Keratinocyte (primary cell): ENCODE measurements at regions not wholly inside any gene's neighbourhood (a gene's known extent, or its start where the extent isn't known, plus 50 kb on each side); places are given as distances from the start of the nearest gene placed in this dataset.
"Not testable (repeated sequence)": the region's sequence is repeated elsewhere in the genome, so short reads cannot be mapped to it uniquely, and the experiment has no call there.

Source experiments
- DNase-seq: peaks from one replicate; pipeline ENCODE4 v3.0.0-alpha.2; 2011; ENCODE audit warnings: low read depth, missing footprints, low spot score
- FAIRE-seq: peaks from 2 replicates; lab custom pipeline; 2011; peaks lifted over from hg19 to GRCh38; lab: Jason Lieb, UNC
- H2AFZ ChIP-seq: 2 replicates; pipeline ENCODE4 v1.6.0; 2012; ENCODE audit warnings: low read length, control low read depth, inconsistent platforms; ENCODE audit not compliant: control insufficient read depth
- H3K27ac ChIP-seq: 2 replicates; pipeline ENCODE4 v1.5.1; 2011; ENCODE audit warnings: low read length; ENCODE audit not compliant: control insufficient read depth, insufficient read depth
- H3K27me3 ChIP-seq: 3 replicates; pipeline ENCODE4 v1.6.0; 2011; ENCODE audit warnings: low read length; ENCODE audit not compliant: control insufficient read depth, insufficient read depth; ENCODE audit errors: extremely low read depth
- H3K36me3 ChIP-seq, 2 experiments: 2 replicates in 1 of 2; 3 replicates in 1 of 2; pipeline ENCODE4 v1.5.1; 2011; ENCODE audit warnings: low read length in 2 of 2, mild to moderate bottlenecking in 1 of 2; ENCODE audit not compliant: control insufficient read depth in 2 of 2, insufficient read depth in 2 of 2; ENCODE audit errors: extremely low read depth in 1 of 2
- H3K4me1 ChIP-seq: 3 replicates; pipeline ENCODE4 v1.5.1; 2011; ENCODE audit warnings: low read length; ENCODE audit not compliant: control insufficient read depth, insufficient read depth; ENCODE audit errors: extremely low read depth
- H3K4me2 ChIP-seq: 3 replicates; pipeline ENCODE4 v1.6.0; 2011; ENCODE audit warnings: low read depth, low read length; ENCODE audit not compliant: control insufficient read depth, insufficient read depth; ENCODE audit errors: extremely low read depth
- H3K4me3 ChIP-seq, 3 experiments: fragments of 200-600 bp in 1 of 3; sonication (generic) in 1 of 3; 2 replicates in 2 of 3; 3 replicates in 1 of 3; pipeline ENCODE4 v1.5.1; 2011 to 2016; ENCODE audit warnings: low read length in 3 of 3, mild to moderate bottlenecking in 3 of 3, control low read depth in 2 of 3, inconsistent platforms in 1 of 3, low read depth in 1 of 3, mixed read lengths in 1 of 3, mixed run types in 1 of 3, moderate library complexity in 1 of 3; ENCODE audit not compliant: control insufficient read depth in 2 of 3, insufficient read depth in 2 of 3; ENCODE audit errors: extremely low read depth in 1 of 3
- H3K79me2 ChIP-seq: 2 replicates; pipeline ENCODE4 v1.6.0; 2012; ENCODE audit warnings: low read length; ENCODE audit not compliant: control insufficient read depth, insufficient read depth
- H3K9ac ChIP-seq: 3 replicates; pipeline ENCODE4 v1.6.0; 2011; ENCODE audit warnings: low read length; ENCODE audit not compliant: control insufficient read depth, insufficient read depth; ENCODE audit errors: extremely low read depth
- H3K9me1 ChIP-seq: 3 replicates; pipeline ENCODE4 v1.6.0; 2011; ENCODE audit warnings: low read length; ENCODE audit not compliant: control insufficient read depth, insufficient read depth; ENCODE audit errors: extremely low read depth
- H3K9me3 ChIP-seq: 2 replicates; pipeline ENCODE4 v1.5.1; 2012; ENCODE audit warnings: low read depth, low read length; ENCODE audit not compliant: control insufficient read depth
- H4K20me1 ChIP-seq: 3 replicates; pipeline ENCODE4 v1.6.0; 2011; ENCODE audit warnings: low read length; ENCODE audit not compliant: control insufficient read depth, insufficient read depth; ENCODE audit errors: extremely low read depth
- CTCF ChIP-seq, 3 experiments: IDR thresholded peaks in 1 of 3; conservative IDR thresholded peaks in 1 of 3; optimal IDR thresholded peaks in 1 of 3; 2 replicates in 2 of 3; 3 replicates in 1 of 3; pipeline versions ENCODE3 to v1.5.1; 2011; ENCODE audit warnings: low read length in 3 of 3, mild to moderate bottlenecking in 3 of 3, moderate library complexity in 2 of 3, control low read depth in 1 of 3, inconsistent platforms in 1 of 3; ENCODE audit not compliant: insufficient read depth in 2 of 3; ENCODE audit errors: extremely low read depth in 1 of 3
- EZH2 ChIP-seq: IDR thresholded peaks from one replicate; pipeline ENCODE4 v1.6.1; 2012; ENCODE audit warnings: inconsistent platforms, mild to moderate bottlenecking, low read length, moderate library complexity
- dilution Hi-C: fragments of 300-500 bp; cut with MboI; formaldehyde crosslinking; loops from one replicate; pipeline ENCODE4 v1.7.0; 2020; ENCODE audit warnings: low sequenced_read_pairs; ENCODE audit not compliant: extremely low pct_ligation_motif_present

DNA sequence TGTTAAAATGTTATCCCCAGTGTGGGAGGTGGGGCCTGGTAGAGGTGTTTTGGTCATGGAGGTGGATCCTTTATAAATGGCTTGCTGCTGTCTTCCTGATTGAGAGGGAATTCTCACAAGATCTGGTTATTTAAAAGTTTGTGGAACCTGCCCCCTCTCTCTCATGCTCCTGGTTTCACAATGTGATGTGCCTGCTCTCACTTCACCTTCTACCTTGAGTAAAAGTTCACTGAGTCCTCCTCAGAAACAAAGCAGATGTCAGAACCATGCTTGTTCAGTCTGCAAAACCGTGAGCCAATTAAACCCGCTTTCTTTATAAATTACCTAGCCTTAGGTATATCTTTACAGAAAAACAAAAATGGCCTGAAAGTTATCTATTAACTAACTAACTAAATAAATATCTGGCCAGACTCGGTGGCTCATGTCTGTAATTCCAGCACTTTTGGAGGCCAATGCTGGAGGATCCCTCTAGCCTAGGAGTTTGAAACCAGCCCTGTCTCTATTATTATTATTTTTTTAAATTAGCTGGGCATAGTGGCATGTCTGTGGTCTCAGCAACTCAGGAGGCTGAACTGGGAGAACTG is 1067.4 kb downstream of the CDH9 start:
- no peak overlapping the region for H3K27ac ChIP-seq
- no peaks in the 10 kb centered on the region for H4K20me1 ChIP-seq
- dilution Hi-C loops, result no loop called here
- H3K9me3 ChIP-seq, result no peaks in the 10 kb centered on the region
- H3K4me2 ChIP-seq, result no peak overlapping the region
- DNase-seq (no peak), FAIRE-seq (no peak)
- H3K79me2 ChIP-seq, result no peaks in the 10 kb centered on the region
- H3K9ac ChIP-seq, result no peak overlapping the region
- no peaks in the 10 kb centered on the region for H3K36me3 ChIP-seq
- H3K4me3 ChIP-seq, result no peak overlapping the region
- no peaks in the 10 kb centered on the region for H3K9me1 ChIP-seq
- no peak overlapping the region for H2AFZ ChIP-seq
- no peaks in the 10 kb centered on the region for H3K27me3 ChIP-seq
- H3K4me1 ChIP-seq, result no peaks in the 10 kb centered on the region
- TF ChIP-seq CTCF (optimal IDR thresholded peaks at IDR 0.05 in 1 of 3, IDR thresholded peaks at IDR 0.05 in 1 of 3, conservative IDR thresholded peaks at IDR 0.05 in 1 of 3; ENCODE audit: extremely low read depth in 1 of 3, insufficient read depth in 2 of 3, low read length in 3 of 3) (no peak), EZH2 (no peak)

DNA sequence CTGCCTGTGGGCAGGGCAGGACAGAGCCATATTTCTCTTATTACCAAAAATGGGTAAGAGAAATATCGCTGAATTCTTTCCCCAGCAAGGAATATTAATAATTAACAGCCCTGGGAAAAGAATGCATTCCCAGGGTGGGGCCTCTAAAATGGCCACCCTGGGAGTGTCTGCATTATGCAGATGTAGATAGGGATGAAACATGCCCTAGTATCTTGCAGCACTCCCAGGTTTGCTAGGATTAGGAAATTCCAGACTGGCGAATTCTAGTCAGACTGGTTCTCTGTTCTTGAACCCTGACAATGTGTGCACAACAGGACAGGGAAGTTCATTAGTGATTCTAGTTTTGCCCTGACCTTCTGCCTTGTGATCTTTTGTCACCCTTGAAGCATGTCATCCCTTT is 1069.3 kb downstream of the CDH9 start:
- FAIRE-seq, H3K27me3 ChIP-seq, H4K20me1 ChIP-seq, H3K9me1 ChIP-seq, H3K9me3 ChIP-seq, dilution Hi-C loops, H3K4me1 ChIP-seq, H3K36me3 ChIP-seq, H3K4me2 ChIP-seq, H3K9ac ChIP-seq, H3K79me2 ChIP-seq, H3K4me3 ChIP-seq, H3K27ac ChIP-seq, H2AFZ ChIP-seq, DNase-seq: not testable (repeated sequence)

GRCh38 chr5:25964009-25964372 is 1074.4 kb downstream of the CDH9 start:
- Histone ChIP-seq H3K27ac (no peak overlapping the region), H3K9me3 (no peaks in the 10 kb centered on the region), H3K79me2 (no peaks in the 10 kb centered on the region), H3K9me1 (no peaks in the 10 kb centered on the region), H3K36me3 (no peaks in the 10 kb centered on the region), H2AFZ (no peak overlapping the region), H4K20me1 (no peaks in the 10 kb centered on the region), H3K4me2 (no peak overlapping the region), H3K9ac (no peak overlapping the region), H3K4me1 (no peaks in the 10 kb centered on the region), H3K4me3 (no peak overlapping the region), H3K27me3 (no peaks in the 10 kb centered on the region)
- DNase-seq, result no peak
- dilution Hi-C loops, result no loop called here
- no peak for FAIRE-seq
- no peak for TF ChIP-seq EZH2
- TF ChIP-seq CTCF (optimal IDR thresholded peaks at IDR 0.05 in 1 of 3, IDR thresholded peaks at IDR 0.05 in 1 of 3, conservative IDR thresholded peaks at IDR 0.05 in 1 of 3; ENCODE audit: extremely low read depth in 1 of 3, insufficient read depth in 2 of 3, low read length in 3 of 3), result no peak
